H9 (cell line): ENCODE measurements at regions not wholly inside any gene's neighbourhood (a gene's known extent, or its start where the extent isn't known, plus 50 kb on each side); places are given as distances from the start of the nearest gene placed in this dataset.
A peak's percentile ranks its signal among the peaks of the same experiment; 100 is the strongest.

Experiments used
- DNase-seq: peaks from one replicate; pipeline ENCODE4 v3.0.0-alpha.2; 2017
- H2AFZ ChIP-seq: one replicate; pipeline ENCODE4 v1.6.1; 2013; ENCODE audit warnings: mild to moderate bottlenecking, low read length, control low read depth, moderate library complexity
- H2AK5ac ChIP-seq: 2 replicates; pipeline ENCODE4 v1.6.1; 2013; ENCODE audit warnings: low read length, control low read depth, mixed read lengths; ENCODE audit not compliant: insufficient read length
- H2BK120ac ChIP-seq: one replicate; pipeline ENCODE4 v1.6.1; 2013; ENCODE audit warnings: low read depth, mild to moderate bottlenecking, low read length, control low read depth, inconsistent platforms; ENCODE audit not compliant: poor library complexity, severe bottlenecking
- H2BK12ac ChIP-seq: 2 replicates; pipeline ENCODE4 v1.6.1; 2013; ENCODE audit warnings: low read length, control low read depth, mixed read lengths, low read depth; ENCODE audit not compliant: insufficient read length
- H2BK15ac ChIP-seq: 2 replicates; pipeline ENCODE4 v1.6.1; 2013; ENCODE audit warnings: low read depth, low read length, control low read depth
- H2BK20ac ChIP-seq: one replicate; pipeline ENCODE4 v1.6.1; 2013; ENCODE audit warnings: low read depth, mild to moderate bottlenecking, low read length, control low read depth, inconsistent platforms; ENCODE audit not compliant: poor library complexity, severe bottlenecking
- H2BK5ac ChIP-seq: 2 replicates; pipeline ENCODE4 v1.6.1; 2013; ENCODE audit warnings: low read length, control low read depth, mixed read lengths; ENCODE audit not compliant: insufficient read length
- H3K14ac ChIP-seq: 2 replicates; pipeline ENCODE4 v1.6.1; 2013; ENCODE audit warnings: low read length, control low read depth; ENCODE audit not compliant: insufficient read depth
- H3K18ac ChIP-seq: 2 replicates; pipeline ENCODE4 v1.6.1; 2013; ENCODE audit warnings: low read depth, mild to moderate bottlenecking, mixed read lengths, low read length, control low read depth; ENCODE audit not compliant: insufficient read length
- H3K23ac ChIP-seq: 2 replicates; pipeline ENCODE4 v1.6.1; 2013; ENCODE audit warnings: low read length, control low read depth, mixed read lengths, low read depth; ENCODE audit not compliant: insufficient read length
- H3K23me2 ChIP-seq: 2 replicates; pipeline ENCODE4 v1.6.1; 2013; ENCODE audit warnings: low read depth, mild to moderate bottlenecking, mixed read lengths, low read length, control low read depth; ENCODE audit not compliant: insufficient read length, poor library complexity, severe bottlenecking
- H3K27ac ChIP-seq: 2 replicates; pipeline ENCODE4 v1.5.1; 2013; ENCODE audit warnings: low read length, control low read depth, mixed read lengths, low read depth; ENCODE audit not compliant: insufficient read length
- H3K27me3 ChIP-seq: 2 replicates; pipeline ENCODE4 v1.6.1; 2013; ENCODE audit warnings: low read length, control low read depth, inconsistent platforms; ENCODE audit not compliant: insufficient read depth
- H3K4ac ChIP-seq: 2 replicates; pipeline ENCODE4 v1.6.1; 2013; ENCODE audit warnings: low read depth, mild to moderate bottlenecking, control low read depth, inconsistent platforms, low read length, moderate library complexity
- H3K4me1 ChIP-seq: 2 replicates; pipeline ENCODE4 v1.6.1; 2013; ENCODE audit warnings: low read length, control low read depth, inconsistent platforms; ENCODE audit not compliant: insufficient read depth
- H3K4me2 ChIP-seq: 2 replicates; pipeline ENCODE4 v1.6.1; 2013; ENCODE audit warnings: low read length, control low read depth, mixed read lengths; ENCODE audit not compliant: insufficient read length, insufficient read depth
- H3K56ac ChIP-seq: 2 replicates; pipeline ENCODE4 v1.6.1; 2013; ENCODE audit warnings: low read depth, mild to moderate bottlenecking, mixed read lengths, low read length, control low read depth; ENCODE audit not compliant: insufficient read length
- H3K79me1 ChIP-seq: 2 replicates; pipeline ENCODE4 v1.6.1; 2013; ENCODE audit warnings: low read depth, mild to moderate bottlenecking, moderate library complexity, low read length, control low read depth, inconsistent platforms; ENCODE audit not compliant: insufficient read depth, poor library complexity, severe bottlenecking
- H3K79me2 ChIP-seq: 2 replicates; pipeline ENCODE4 v1.6.1; 2013; ENCODE audit warnings: low read length, control low read depth, inconsistent platforms; ENCODE audit not compliant: insufficient read depth
- H3K9ac ChIP-seq: 2 replicates; pipeline ENCODE4 v1.6.1; 2013; ENCODE audit warnings: low read length, control low read depth, mixed read lengths; ENCODE audit not compliant: insufficient read length; ENCODE audit errors: extremely low read depth
- H3K9me3 ChIP-seq: one replicate; pipeline ENCODE4 v1.6.1; 2013; ENCODE audit warnings: low read depth, low read length, inconsistent platforms; ENCODE audit not compliant: control insufficient read depth
- H3T11ph ChIP-seq: one replicate; pipeline ENCODE4 v1.6.1; 2013; ENCODE audit warnings: mild to moderate bottlenecking, low read length, control low read depth, inconsistent platforms
- H4K20me1 ChIP-seq: one replicate; pipeline ENCODE4 v1.6.1; 2013; ENCODE audit not compliant: control insufficient read depth, insufficient read length, insufficient read depth
- H4K5ac ChIP-seq: 2 replicates; pipeline ENCODE4 v1.6.1; 2013; ENCODE audit warnings: low read depth, mild to moderate bottlenecking, mixed read lengths, low read length, control low read depth; ENCODE audit not compliant: insufficient read length
- H4K8ac ChIP-seq: replicated peaks from 2 replicates; pipeline ENCODE4 v1.6.1; 2013; ENCODE audit warnings: low read length, control low read depth, mixed read lengths, low read depth; ENCODE audit not compliant: insufficient read length
- H4K91ac ChIP-seq: 2 replicates; pipeline ENCODE4 v1.6.1; 2013; ENCODE audit warnings: low read depth, mild to moderate bottlenecking, moderate library complexity, mixed read lengths, low read length, control low read depth; ENCODE audit not compliant: insufficient read length
- H3K27ac Mint-ChIP-seq, 3 experiments: 2 replicates in 2 of 3; 3 replicates in 1 of 3; pipeline ENCODE4 v1.8.0; 2020 to 2021; ENCODE audit warnings: mixed read lengths in 3 of 3, mild to moderate bottlenecking in 1 of 3, moderate library complexity in 1 of 3
- H3K27me3 Mint-ChIP-seq: 2 replicates; pipeline ENCODE4 v1.8.0; 2021; ENCODE audit warnings: low read depth, mild to moderate bottlenecking, moderate library complexity, mixed read lengths
- H3K36me3 Mint-ChIP-seq, 3 experiments: 2 replicates in 2 of 3; 3 replicates in 1 of 3; pipeline ENCODE4 v1.8.0; 2020 to 2021; ENCODE audit warnings: low read depth in 3 of 3, mixed read lengths in 3 of 3; ENCODE audit not compliant: insufficient read depth in 1 of 3
- H3K4me1 Mint-ChIP-seq, 2 experiments: 2 replicates each; pipeline ENCODE4 v1.8.0; 2020; ENCODE audit warnings: mixed read lengths in 2 of 2
- H3K4me3 Mint-ChIP-seq, 2 experiments: 2 replicates in 1 of 2; 3 replicates in 1 of 2; pipeline ENCODE4 v1.8.0; 2020 to 2021; ENCODE audit warnings: mild to moderate bottlenecking in 2 of 2, mixed read lengths in 2 of 2, moderate library complexity in 1 of 2
- H3K9me3 Mint-ChIP-seq, 2 experiments: 2 replicates in 1 of 2; 3 replicates in 1 of 2; pipeline ENCODE4 v1.8.0; 2020; ENCODE audit warnings: mild to moderate bottlenecking in 2 of 2, mixed read lengths in 2 of 2, moderate library complexity in 1 of 2
- WGBS: extraction: QIAGEN DNeasy Blood & Tissue Kit; methylation state at CpG from one replicate; pipeline ENCODE4 v1.1.7; 2013; ENCODE audit warnings: missing lambda C conversion rate, low lambda C conversion rate, mixed read lengths; ENCODE audit not compliant: insufficient read length; ENCODE audit errors: extremely low coverage; 5-methylcytosine and 5-hydroxymethylcytosine counted together
- TF ChIP-seq, protein P1 (sequence below): fragments of 200-600 bp; sonication (generic); conservative IDR thresholded peaks from 3 replicates; pipeline ENCODE4 v1.8.0; 2021; ENCODE audit warnings: antibody characterized with exemption, mild to moderate bottlenecking

DNA sequence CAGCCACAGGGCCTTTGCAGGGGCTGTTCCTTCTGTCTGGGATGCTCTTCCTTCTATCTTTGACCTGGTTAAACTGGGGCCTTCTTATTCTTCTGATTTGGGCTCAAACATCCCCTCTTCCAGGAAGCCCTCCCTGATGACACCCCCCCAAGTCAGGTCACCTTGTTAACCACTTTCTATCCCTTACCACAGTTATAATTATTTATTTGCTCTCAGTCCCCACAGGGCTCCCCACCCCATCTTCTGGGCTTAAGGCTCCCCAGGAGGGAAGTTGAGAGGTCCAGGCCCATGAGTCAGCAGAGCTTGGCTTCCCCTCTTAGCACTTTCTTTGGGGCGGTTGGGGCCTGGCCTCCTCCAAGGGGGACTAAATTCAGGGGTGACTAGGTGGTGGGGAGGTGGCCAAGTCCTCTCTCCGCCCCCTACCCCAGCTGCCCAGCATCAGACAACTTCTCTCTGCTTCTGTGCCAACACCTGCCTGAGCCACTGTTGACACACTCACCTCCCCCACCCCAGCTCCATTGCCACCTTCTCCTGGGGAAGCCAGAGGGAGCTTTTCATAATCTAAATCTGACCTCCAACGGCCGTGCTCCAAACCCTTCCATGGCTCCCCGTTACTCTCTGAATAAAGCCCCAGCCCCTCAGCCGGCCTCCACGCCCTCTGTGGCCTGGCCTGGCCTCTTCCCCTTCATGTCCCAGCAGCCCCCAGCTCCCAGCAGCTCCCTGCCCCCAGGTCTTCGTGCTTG, 70.0 kb downstream of the CEBPB start:
- Mint-ChIP-seq H3K27me3 (no peaks in the 10 kb centered on the region), H3K4me1 (peaks cover 12 to 14% of the 10 kb centered on the region in 2 experiments), H3K27ac (peak overlapping the region; percentile 4 to 39 (median 37); a peak in 4 of 7 replicates), H3K4me3 (no peak overlapping the region), H3K9me3 (no peaks in the 10 kb centered on the region), H3K36me3 (no peaks in the 10 kb centered on the region)
- no peak overlapping the region for H3K27ac ChIP-seq
- TF ChIP-seq, protein P1, sequence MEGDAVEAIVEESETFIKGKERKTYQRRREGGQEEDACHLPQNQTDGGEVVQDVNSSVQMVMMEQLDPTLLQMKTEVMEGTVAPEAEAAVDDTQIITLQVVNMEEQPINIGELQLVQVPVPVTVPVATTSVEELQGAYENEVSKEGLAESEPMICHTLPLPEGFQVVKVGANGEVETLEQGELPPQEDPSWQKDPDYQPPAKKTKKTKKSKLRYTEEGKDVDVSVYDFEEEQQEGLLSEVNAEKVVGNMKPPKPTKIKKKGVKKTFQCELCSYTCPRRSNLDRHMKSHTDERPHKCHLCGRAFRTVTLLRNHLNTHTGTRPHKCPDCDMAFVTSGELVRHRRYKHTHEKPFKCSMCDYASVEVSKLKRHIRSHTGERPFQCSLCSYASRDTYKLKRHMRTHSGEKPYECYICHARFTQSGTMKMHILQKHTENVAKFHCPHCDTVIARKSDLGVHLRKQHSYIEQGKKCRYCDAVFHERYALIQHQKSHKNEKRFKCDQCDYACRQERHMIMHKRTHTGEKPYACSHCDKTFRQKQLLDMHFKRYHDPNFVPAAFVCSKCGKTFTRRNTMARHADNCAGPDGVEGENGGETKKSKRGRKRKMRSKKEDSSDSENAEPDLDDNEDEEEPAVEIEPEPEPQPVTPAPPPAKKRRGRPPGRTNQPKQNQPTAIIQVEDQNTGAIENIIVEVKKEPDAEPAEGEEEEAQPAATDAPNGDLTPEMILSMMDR = no peak
- H3K23me2 ChIP-seq = no peaks in the 10 kb centered on the region
- H2AK5ac ChIP-seq = no peak overlapping the region
- no peak overlapping the region; the same call in 1 of the 2 replicates for H3K14ac ChIP-seq
- H2AFZ ChIP-seq = no peak overlapping the region
- H3K4me2 ChIP-seq = no peak overlapping the region
- H2BK20ac ChIP-seq = no peak overlapping the region
- no peak overlapping the region for H2BK15ac ChIP-seq
- no peak overlapping the region for H4K8ac ChIP-seq
- H4K5ac ChIP-seq = no peak overlapping the region
- no peak overlapping the region for H4K91ac ChIP-seq
- H3K27me3 ChIP-seq = no peaks in the 10 kb centered on the region
- H4K20me1 ChIP-seq = no peaks in the 10 kb centered on the region
- H3K23ac ChIP-seq = no peak overlapping the region
- H3K9me3 ChIP-seq = no peaks in the 10 kb centered on the region
- WGBS = no CpG with 5 or more reads among the region's 8 CpGs
- H3K4ac ChIP-seq = no peak overlapping the region
- H3K79me2 ChIP-seq = no peaks in the 10 kb centered on the region
- no peak overlapping the region for H3T11ph ChIP-seq
- H3K18ac ChIP-seq = no peak overlapping the region
- no peak overlapping the region for H2BK5ac ChIP-seq
- H3K9ac ChIP-seq = no peak overlapping the region
- no peak overlapping the region for H3K56ac ChIP-seq
- H3K79me1 ChIP-seq = no peaks in the 10 kb centered on the region
- no peak overlapping the region for H2BK12ac ChIP-seq
- H3K4me1 ChIP-seq = no peaks in the 10 kb centered on the region
- H2BK120ac ChIP-seq = no peak overlapping the region
- DNase-seq = no peak
